ENCODE measurements at regions not wholly inside any gene's neighbourhood (a gene's known extent, or its start where the extent isn't known, plus 50 kb on each side); places are given as distances from the start of the nearest gene placed in this dataset.
A peak's percentile ranks its signal among the peaks of the same experiment; 100 is the strongest.

- no peak for TF ChIP-seq CTCF (conservative IDR thresholded peaks at IDR 0.05; ENCODE audit: low read depth, low read length)
Observed at GRCh38 chr2:150919901-150920300, 341.8 kb downstream of the RBM43 start.

GRCh38 chr2:150917961-150918713 is 343.5 kb downstream of the RBM43 start:
- no peak for DNase-seq (ENCODE audit: low read depth)
- no peak for TF ChIP-seq CTCF (conservative IDR thresholded peaks at IDR 0.05; ENCODE audit: low read depth, low read length)
- no peak overlapping the region for H3K4me3 ChIP-seq (ENCODE audit: low read depth, low read length)

More at GRCh38 chr2:150919901-150920300, 341.8 kb downstream of the RBM43 start:
- DNase-seq (ENCODE audit: low read depth) = no peak
- no peak overlapping the region for H3K4me3 ChIP-seq (ENCODE audit: low read depth, low read length)

GRCh38 chr2:150916467-150917396 is 344.9 kb downstream of the RBM43 start:
- no peak for TF ChIP-seq CTCF (conservative IDR thresholded peaks at IDR 0.05; ENCODE audit: low read depth, low read length)
- no peak for DNase-seq (ENCODE audit: low read depth)
- no peak overlapping the region for H3K4me3 ChIP-seq (ENCODE audit: low read depth, low read length)

GRCh38 chr2:150911766-150912280 is 349.8 kb downstream of the RBM43 start:
- H3K4me3 ChIP-seq (ENCODE audit: low read depth, low read length) = peak overlapping the region; percentile 0
- peak; percentile 50 for TF ChIP-seq CTCF (conservative IDR thresholded peaks at IDR 0.05; ENCODE audit: low read depth, low read length)
- peak; percentile 96 for DNase-seq (ENCODE audit: low read depth)

GRCh38 chr2:150909613-150910012 is 352.1 kb downstream of the RBM43 start:
- no peak for TF ChIP-seq CTCF (conservative IDR thresholded peaks at IDR 0.05; ENCODE audit: low read depth, low read length)
- DNase-seq (ENCODE audit: low read depth) = no peak
- H3K4me3 ChIP-seq (ENCODE audit: low read depth, low read length) = no peak overlapping the region

GRCh38 chr2:150909090-150909489 is 352.6 kb downstream of the RBM43 start:
- TF ChIP-seq CTCF (conservative IDR thresholded peaks at IDR 0.05; ENCODE audit: low read depth, low read length) = no peak
- DNase-seq (ENCODE audit: low read depth) = no peak
- H3K4me3 ChIP-seq (ENCODE audit: low read depth, low read length) = no peak overlapping the region
